ENCODE measurements at regions not wholly inside any gene's neighbourhood (a gene's known extent, or its start where the extent isn't known, plus 50 kb on each side); places are given as distances from the start of the nearest gene placed in this dataset.

GRCh38 chr1:199152676-199153075 lies 513.8 kb downstream of the PTPRC start:
- no peaks in the 10 kb centered on the region for H3K27me3 ChIP-seq
- no peaks in the 10 kb centered on the region for H3K4me1 ChIP-seq
- no peak overlapping the region for H3K4me3 ChIP-seq
- intact Hi-C loops (cut with DNase I), result no loop called here
- no peaks in the 10 kb centered on the region for H3K9me3 ChIP-seq
- no peak overlapping the region for H3K27ac ChIP-seq
- no peaks in the 10 kb centered on the region for H3K36me3 ChIP-seq
- no peak for DNase-seq (ENCODE audit: low spot score in 2 of 2)
- no peak for TF ChIP-seq CTCF (IDR thresholded peaks at IDR 0.05)

- TF ChIP-seq CTCF (IDR thresholded peaks at IDR 0.05), result no peak
- Histone ChIP-seq H3K9me3 (no peaks in the 10 kb centered on the region), H3K4me3 (no peak overlapping the region), H3K27ac (no peak overlapping the region), H3K36me3 (no peaks in the 10 kb centered on the region), H3K27me3 (no peaks in the 10 kb centered on the region), H3K4me1 (no peaks in the 10 kb centered on the region)
- DNase-seq (ENCODE audit: low spot score in 2 of 2), result no peak
- intact Hi-C loops (cut with DNase I), result no loop called here
These were observed 516.6 kb downstream of the PTPRC start for GRCh38 chr1:199155166-199156019.

- H3K27me3 ChIP-seq, result no peaks in the 10 kb centered on the region
- no peak for DNase-seq (ENCODE audit: low spot score in 2 of 2)
- no peaks in the 10 kb centered on the region for H3K9me3 ChIP-seq
- H3K4me3 ChIP-seq, result no peak overlapping the region
- TF ChIP-seq CTCF (IDR thresholded peaks at IDR 0.05), result no peak
- H3K27ac ChIP-seq, result no peak overlapping the region
- intact Hi-C loops (cut with DNase I), result no loop called here
- no peaks in the 10 kb centered on the region for H3K4me1 ChIP-seq
- no peaks in the 10 kb centered on the region for H3K36me3 ChIP-seq
These were observed 518.7 kb downstream of the PTPRC start for GRCh38 chr1:199157494-199157893.

- no peak for DNase-seq (ENCODE audit: low spot score in 2 of 2)
- no peak for TF ChIP-seq CTCF (IDR thresholded peaks at IDR 0.05)
- Histone ChIP-seq H3K36me3 (no peaks in the 10 kb centered on the region), H3K4me1 (no peaks in the 10 kb centered on the region), H3K27ac (no peak overlapping the region), H3K9me3 (no peaks in the 10 kb centered on the region), H3K27me3 (no peaks in the 10 kb centered on the region), H3K4me3 (no peak overlapping the region)
- intact Hi-C loops (cut with DNase I), result no loop called here
These were observed 521.9 kb downstream of the PTPRC start for GRCh38 chr1:199160521-199161318.

- Histone ChIP-seq H3K4me1 (no peaks in the 10 kb centered on the region), H3K9me3 (no peaks in the 10 kb centered on the region), H3K4me3 (no peak overlapping the region), H3K27ac (no peak overlapping the region), H3K27me3 (no peaks in the 10 kb centered on the region), H3K36me3 (no peaks in the 10 kb centered on the region)
- no peak for DNase-seq (ENCODE audit: low spot score in 2 of 2)
- intact Hi-C loops (cut with DNase I), result no loop called here
- no peak for TF ChIP-seq CTCF (IDR thresholded peaks at IDR 0.05)
These were observed 522.5 kb downstream of the PTPRC start for GRCh38 chr1:199161319-199161680.

Data from ascending aorta (tissue), 2 donors.